T follicular helper cell (primary cell): ENCODE measurements at regions not wholly inside any gene's neighbourhood (a gene's known extent, or its start where the extent isn't known, plus 50 kb on each side); places are given as distances from the start of the nearest gene placed in this dataset.

ENCODE experiments used
- DNase-seq: peaks from one replicate; pipeline ENCODE4 v3.0.0-alpha.2; 2020; ENCODE audit warnings: low read depth

DNA sequence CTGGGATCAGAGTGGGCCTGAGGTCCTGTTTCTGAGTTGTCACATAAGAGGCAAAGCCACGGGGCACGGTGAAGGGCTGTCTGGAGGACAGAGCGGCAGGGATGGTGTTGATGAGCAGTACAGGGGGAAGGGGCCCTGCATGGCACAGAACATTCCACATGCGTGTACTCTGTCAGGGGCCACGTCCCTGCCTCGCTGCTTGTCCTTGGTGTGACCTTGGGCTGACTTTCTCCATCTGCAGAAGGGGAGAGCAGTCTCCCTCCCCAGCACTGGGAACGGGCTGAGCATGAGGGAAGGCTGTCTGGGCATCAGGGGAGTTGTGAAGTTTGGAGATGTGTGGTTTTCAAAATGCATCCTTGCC, 71.5 kb upstream of the GSE1 start:
- no peak for DNase-seq

DNA sequence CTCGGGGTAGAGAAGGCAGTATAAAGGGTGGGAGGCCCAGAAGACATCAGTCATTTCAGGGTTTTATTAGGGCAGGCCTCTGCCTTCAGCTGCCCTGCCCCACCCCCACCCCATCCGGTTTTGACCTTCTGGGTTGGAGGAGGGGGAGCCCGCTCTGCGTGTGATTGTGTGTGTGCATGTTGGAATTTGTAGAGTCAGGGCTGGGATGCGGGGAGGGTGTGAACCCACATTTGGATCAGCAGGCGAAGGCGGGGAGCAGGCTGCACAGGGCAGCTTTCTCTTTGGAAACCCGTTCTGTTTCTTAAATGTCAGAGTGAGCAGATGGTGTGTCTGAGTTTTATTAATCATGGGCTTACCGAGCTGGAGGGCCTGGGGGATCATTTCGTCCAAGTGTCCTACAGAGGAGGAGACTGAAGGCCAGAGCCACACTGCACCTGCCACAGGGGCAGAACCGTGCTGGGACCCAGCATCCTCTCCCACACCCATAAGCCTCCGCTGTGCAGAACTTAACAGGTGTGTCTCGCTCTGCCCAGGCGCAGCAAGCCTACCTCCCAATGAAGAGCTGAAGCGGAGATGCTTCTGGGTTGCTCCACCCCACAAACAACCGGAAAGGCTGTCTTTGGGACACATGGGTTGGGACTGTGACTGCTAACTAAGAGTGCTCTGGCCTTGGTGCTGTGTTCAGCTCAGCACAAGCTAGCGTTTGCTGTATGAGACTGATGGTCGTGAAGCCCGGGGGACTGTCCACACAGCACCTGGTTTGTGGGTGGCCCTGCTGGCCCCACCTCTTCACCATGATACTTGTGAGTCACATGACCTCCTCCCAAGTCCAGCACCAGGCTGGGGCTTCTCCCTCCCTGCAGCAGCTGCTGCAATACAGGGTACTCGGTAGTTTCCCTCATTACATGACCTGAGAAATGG, 70.9 kb upstream of the GSE1 start:
- DNase-seq = no peak

DNA sequence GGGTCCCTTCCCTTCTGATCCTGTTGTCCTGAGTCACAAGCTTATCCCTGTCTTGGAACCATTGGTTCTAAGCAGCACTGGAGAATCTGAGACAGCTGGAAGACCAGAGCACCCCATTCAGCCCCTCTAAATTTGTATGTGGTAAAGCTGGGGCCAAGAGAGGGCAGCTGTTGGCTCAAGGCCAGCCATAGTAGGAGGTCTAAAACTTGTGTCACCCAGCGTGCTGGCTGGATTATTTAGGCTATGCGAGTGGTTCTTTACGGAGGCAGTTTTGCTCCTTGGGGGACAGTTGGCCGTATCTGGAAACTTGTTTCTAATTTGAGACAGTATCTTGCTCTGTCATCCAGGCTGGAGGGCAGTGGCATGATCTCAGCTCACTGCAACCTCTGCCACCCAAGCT, 69.6 kb upstream of the GSE1 start:
- DNase-seq = no peak

DNA sequence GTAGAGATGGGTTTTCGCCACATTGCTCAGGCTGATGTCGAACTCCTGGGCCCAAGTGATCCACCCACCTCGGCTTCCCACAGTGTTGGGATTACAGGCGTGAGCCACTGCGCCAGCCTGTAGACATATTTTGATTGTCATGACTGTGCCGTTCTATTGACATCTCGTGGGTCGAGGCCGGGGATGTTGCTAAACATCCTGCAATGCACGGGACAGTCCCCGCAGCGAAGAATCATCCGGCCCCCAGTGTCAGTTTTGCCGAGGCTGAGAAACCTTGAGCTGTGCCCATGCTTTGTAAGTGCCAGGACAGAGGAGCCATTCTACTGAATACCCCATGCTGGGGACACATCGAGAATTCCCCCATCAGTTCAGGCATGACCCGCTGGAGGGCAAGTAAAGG, 69.1 kb upstream of the GSE1 start:
- DNase-seq = no peak

DNA sequence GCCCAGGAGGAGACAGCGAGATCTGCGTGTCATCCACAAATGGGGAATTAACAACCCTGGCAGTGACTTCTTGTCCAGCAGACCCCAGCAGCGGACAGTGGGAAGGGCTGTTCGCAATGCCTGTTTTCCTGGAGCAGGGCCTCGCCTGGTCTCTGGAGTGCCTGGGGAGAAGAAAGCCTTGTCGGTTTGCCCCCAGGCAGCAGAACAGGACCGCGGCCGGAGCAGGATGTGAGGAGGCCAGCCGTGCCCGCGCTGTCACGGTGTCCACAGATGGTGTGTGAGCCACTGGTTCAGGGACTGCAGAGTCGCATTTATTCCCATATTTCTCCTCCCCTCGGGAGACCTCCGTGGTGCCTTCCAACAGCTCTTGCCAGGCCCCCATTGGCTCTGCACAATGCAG, 68.5 kb upstream of the GSE1 start:
- no peak for DNase-seq

- DNase-seq = no peak
These were observed 67.8 kb upstream of the GSE1 start for GRCh38 chr16:85545227-85545818.

DNA sequence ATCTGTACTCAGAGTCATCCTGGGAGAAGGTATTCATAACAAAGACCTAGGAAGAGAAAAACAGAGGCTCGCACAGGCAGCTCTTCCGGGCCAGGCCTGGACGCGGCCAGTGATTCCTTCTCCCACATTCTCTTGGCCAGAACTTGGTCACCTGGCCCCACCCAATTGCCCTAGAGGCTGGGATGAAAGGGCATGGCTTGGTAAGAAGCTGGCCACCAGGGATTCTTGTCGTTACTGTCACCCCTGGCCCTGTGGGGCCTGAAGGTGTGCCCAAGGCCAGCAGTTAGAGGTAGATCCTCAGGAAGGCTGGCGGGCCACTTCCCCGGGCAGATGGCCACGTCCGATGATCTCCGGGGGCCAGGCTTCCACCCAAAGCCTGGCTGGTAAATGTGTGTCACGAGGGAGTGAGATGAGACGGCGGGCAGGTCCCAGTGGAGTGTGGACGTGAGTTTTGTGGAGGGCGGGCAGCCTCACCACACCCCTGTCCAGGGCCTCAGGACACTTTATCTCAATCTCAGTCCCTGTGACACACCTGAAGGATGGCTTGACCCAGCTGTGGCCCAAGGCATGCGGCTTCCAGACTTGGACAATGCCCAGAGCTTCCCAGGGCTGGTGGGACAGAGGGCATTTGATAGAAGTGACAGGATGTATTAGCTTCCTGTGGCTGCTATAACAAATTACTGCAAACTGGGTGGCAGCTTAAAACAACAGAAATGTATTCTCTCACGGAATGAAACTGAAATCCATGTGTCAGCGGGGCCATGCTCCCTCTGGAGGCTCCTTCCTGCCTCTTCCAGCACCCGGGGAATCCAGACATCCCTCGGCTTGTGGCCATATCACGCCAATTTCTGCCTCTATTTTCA, 66.3 kb upstream of the GSE1 start:
- no peak for DNase-seq

- no peak for DNase-seq
These were observed 64.7 kb upstream of the GSE1 start for GRCh38 chr16:85548375-85548774.

- DNase-seq = no peak
These were observed 63.2 kb upstream of the GSE1 start for GRCh38 chr16:85549766-85550421.

DNA sequence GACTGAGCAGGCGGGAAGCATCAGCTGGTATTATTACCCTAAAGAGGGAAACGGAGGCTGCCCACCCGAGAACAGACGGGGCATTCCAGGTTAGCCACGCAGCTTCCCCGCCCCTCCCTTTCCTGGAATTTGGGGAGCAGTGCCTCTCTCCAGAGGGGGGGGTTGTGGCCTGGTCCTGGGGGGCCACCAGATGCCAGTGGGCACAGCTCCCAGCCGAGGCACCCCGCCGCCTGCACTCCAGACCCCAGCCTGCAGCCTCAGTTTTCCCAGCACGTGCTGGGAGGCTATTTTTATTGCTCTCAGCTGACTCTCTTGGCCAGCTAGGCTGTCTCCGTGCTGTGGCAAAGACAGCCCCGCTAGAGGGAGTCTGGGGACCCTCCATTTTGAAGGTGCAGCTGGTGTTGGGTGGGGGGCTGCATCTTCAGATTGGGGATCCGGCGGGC, 62.7 kb upstream of the GSE1 start:
- DNase-seq = no peak

- DNase-seq = no peak
These were observed 61.9 kb upstream of the GSE1 start for GRCh38 chr16:85550953-85551924.

DNA sequence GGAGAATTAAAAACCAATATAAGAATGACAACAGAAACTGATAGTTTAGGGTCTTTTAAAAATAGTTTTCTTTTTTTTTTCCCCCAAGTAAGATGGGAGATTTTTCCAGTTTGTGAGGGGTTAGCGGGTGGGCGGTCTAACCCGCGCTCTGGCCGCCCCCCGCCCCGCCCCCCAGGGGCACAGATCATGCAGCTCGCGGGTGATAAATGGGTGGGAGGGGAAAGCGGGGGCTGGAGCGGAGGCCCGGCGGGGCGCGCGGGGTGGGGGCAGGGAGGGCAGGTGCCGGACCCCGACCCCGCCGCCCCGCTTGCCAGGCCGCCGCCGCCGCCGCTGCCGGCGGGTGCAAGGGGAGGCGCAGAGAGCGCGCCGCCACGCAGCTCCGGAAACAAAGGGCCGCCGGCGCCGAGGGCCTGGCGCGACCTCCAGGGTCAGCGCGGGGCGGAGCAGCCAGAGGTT, 60.1 kb upstream of the GSE1 start:
- no peak for DNase-seq

- DNase-seq = no peak
These were observed 59.5 kb upstream of the GSE1 start for GRCh38 chr16:85553436-85554113.

GRCh38 chr16:85554114-85554888, 58.8 kb upstream of the GSE1 start:
- DNase-seq = peak; percentile 45

DNA sequence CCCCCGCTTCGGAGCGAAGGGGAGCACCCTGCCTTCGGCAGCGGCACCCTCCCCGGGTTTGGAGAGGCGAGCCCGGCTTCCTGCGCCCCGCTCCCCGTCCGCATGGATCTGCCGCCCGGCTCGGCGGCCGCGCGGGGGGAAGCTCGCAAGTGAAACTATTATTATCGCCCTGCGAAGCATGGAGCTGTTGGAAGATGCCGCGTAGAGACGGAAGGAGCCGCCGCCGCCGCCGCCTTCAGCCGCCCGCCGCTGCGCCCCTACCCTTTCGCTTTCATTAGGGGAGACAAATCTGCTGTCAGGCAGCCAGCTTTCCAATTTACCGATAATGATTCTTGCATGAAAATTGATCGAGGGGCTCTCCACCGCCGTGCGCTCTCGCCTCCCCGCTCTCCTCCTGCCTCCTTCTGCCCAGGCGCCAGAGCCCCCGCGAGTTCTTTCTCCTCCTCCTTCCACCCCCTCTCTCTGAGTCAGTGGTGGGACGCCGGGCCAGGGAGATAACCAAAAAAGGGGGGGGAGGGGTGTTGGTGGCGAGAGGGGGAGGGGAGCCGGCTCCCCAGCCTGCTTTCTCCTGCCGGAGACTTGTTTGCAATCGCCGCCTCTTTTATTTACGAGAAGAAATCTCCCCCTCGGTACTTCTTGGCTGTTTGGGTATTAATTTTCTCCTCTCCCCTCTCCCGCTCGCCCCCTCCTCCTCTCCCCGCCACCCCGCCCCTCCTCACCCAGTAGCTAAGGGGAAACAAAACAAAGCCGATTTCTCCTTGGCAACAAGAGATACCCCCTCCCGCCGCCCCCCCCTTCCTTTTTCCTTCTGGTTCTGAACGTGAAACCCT, 58.0 kb upstream of the GSE1 start:
- DNase-seq = peak; percentile 31

- DNase-seq = no peak
These were observed 57.2 kb upstream of the GSE1 start for GRCh38 chr16:85555719-85556455.

DNA sequence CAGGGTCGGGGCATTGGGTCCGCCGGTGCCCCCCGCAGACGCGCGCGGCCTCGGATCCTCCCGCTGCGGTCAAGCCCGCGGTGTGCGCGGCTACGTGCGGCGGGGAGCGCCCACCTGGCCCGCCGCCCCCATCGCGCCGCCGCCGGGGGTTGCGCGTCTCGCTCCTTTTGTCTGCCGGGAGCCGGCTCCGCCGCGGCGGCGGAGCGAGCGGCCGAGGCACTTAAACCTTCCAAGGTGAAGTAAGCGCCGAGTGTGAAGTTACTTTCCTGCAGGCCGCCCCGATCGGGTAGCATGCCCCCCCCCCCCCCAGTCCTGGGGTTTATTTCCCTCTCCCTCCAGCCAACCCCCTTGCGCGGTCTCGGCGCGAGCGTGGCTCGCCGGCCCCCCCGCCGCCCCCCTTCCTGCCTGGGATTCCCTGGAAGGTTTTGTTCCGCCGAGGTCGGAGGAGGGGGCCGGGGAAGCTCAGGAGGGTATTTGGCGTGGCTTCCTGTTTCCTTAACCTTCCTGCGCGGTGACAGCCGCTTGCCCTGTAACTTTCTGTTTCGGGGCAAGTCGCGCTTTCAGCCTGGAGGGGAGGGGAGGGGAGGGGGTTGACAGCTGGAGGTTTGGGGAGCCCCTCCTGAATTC, 56.6 kb upstream of the GSE1 start:
- peak; percentile 23 for DNase-seq
